ENCODE measurements at regions not wholly inside any gene's neighbourhood (a gene's known extent, or its start where the extent isn't known, plus 50 kb on each side); places are given as distances from the start of the nearest gene placed in this dataset.

DNA sequence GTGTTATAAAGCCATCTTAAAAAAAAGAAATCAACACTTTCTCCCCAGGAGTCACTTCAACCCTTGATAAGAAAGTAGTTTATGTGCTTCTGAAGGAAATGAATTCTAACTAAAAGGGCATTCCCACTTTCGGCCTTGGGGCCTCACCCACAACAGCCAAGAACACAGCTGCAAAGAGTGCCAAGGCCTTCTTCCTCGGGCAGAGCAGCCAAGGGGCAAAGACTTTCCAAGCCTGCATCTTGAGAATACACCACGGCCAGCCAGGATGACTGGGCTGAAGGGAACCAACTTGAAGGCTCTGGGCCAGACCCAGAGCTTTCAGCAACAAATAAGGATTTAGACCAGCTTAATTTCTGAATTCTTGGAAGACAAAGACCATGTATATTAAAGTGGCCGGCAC is 60.4 kb upstream of the FOXN3 start:
- DNase-seq (ENCODE audit: insufficient read length, low spot score, missing footprints) = peak; percentile 74
- Histone ChIP-seq H2AFZ (ENCODE audit: low read length) (no peak overlapping the region), H3K4me2 (ENCODE audit: insufficient read depth, low read length) (no peak overlapping the region), H3K36me3 (ENCODE audit: insufficient read depth, low read length) (no peaks in the 10 kb centered on the region), H3K9me3 (ENCODE audit: low read depth, low read length) (no peaks in the 10 kb centered on the region), H3K79me2 (ENCODE audit: insufficient read depth, low read length) (no peaks in the 10 kb centered on the region), H3K4me3 (ENCODE audit: insufficient read depth, low read length) (no peak overlapping the region), H3K27ac (ENCODE audit: low read depth, low read length) (no peak overlapping the region), H3K27me3 (ENCODE audit: insufficient read depth, low read length) (no peaks in the 10 kb centered on the region), H4K20me1 (ENCODE audit: insufficient read depth, low read length) (no peaks in the 10 kb centered on the region), H3K4me1 (ENCODE audit: insufficient read depth, low read length) (peaks cover 7% of the 10 kb centered on the region)
- TF ChIP-seq, protein P1, sequence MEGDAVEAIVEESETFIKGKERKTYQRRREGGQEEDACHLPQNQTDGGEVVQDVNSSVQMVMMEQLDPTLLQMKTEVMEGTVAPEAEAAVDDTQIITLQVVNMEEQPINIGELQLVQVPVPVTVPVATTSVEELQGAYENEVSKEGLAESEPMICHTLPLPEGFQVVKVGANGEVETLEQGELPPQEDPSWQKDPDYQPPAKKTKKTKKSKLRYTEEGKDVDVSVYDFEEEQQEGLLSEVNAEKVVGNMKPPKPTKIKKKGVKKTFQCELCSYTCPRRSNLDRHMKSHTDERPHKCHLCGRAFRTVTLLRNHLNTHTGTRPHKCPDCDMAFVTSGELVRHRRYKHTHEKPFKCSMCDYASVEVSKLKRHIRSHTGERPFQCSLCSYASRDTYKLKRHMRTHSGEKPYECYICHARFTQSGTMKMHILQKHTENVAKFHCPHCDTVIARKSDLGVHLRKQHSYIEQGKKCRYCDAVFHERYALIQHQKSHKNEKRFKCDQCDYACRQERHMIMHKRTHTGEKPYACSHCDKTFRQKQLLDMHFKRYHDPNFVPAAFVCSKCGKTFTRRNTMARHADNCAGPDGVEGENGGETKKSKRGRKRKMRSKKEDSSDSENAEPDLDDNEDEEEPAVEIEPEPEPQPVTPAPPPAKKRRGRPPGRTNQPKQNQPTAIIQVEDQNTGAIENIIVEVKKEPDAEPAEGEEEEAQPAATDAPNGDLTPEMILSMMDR (IDR thresholded peaks at IDR 0.05; ENCODE audit: extremely low read depth, low read depth, low read length) = no peak

DNA sequence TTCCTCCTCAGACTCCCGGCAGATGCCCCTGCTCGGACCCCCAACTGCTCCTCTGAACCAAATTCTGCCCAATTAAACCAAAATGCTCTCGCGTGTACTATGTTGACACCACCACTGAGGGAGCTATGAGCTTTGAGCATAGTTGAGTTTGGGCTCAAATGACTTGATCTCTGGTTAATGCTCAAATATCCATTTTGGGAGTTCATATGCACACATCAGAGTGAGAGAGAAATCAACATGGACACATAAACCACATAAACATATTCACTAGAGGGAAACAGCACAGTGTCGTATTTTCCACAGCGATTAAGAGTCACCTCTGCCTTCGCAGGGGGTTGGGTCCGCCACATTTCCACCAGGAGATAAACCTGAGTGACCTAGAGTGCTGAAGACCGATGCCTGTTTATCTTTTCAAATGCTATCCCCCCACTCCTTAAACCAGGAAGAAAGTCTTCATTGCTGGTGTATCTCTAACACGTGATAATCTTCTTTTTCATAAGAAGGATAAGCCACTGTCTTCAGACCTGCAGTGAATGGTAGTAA is 59.4 kb upstream of the FOXN3 start:
- Histone ChIP-seq H3K4me3 (ENCODE audit: insufficient read depth, low read length) (no peak overlapping the region), H3K4me2 (ENCODE audit: insufficient read depth, low read length) (no peak overlapping the region), H2AFZ (ENCODE audit: low read length) (no peak overlapping the region), H3K79me2 (ENCODE audit: insufficient read depth, low read length) (no peaks in the 10 kb centered on the region), H3K36me3 (ENCODE audit: insufficient read depth, low read length) (no peaks in the 10 kb centered on the region), H3K4me1 (ENCODE audit: insufficient read depth, low read length) (peaks cover 7% of the 10 kb centered on the region), H4K20me1 (ENCODE audit: insufficient read depth, low read length) (no peaks in the 10 kb centered on the region), H3K9me3 (ENCODE audit: low read depth, low read length) (no peaks in the 10 kb centered on the region), H3K27me3 (ENCODE audit: insufficient read depth, low read length) (no peaks in the 10 kb centered on the region), H3K27ac (ENCODE audit: low read depth, low read length) (no peak overlapping the region)
- no peak for DNase-seq (ENCODE audit: insufficient read length, low spot score, missing footprints)
- TF ChIP-seq, protein P1 (IDR thresholded peaks at IDR 0.05; ENCODE audit: extremely low read depth, low read depth, low read length) = no peak

DNA sequence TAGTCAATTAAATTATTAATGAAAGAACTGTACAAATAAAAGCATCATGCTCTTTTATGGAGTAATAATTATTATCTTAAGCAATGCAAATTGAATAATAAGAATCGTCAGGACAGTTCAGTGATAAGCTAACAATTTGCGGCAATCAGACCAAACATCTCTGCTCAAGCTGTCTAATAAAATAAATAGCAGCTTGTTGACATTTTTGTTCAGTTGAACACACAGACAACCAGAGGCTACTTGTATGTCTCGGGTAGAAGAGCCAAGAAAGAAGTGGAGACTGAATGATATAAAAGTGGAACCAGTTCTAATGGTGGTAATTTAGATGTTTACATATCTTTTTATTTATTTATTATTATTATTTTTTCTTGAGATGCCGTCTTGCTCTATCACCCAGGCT is 57.4 kb upstream of the FOXN3 start:
- DNase-seq (ENCODE audit: insufficient read length, low spot score, missing footprints) = no peak
- H3K36me3 ChIP-seq (ENCODE audit: insufficient read depth, low read length) = no peaks in the 10 kb centered on the region
- H3K79me2 ChIP-seq (ENCODE audit: insufficient read depth, low read length) = no peaks in the 10 kb centered on the region
- H3K4me3 ChIP-seq (ENCODE audit: insufficient read depth, low read length) = no peak overlapping the region
- peaks cover 7% of the 10 kb centered on the region for H3K4me1 ChIP-seq (ENCODE audit: insufficient read depth, low read length)
- H3K4me2 ChIP-seq (ENCODE audit: insufficient read depth, low read length) = no peak overlapping the region
- no peak overlapping the region for H2AFZ ChIP-seq (ENCODE audit: low read length)
- no peaks in the 10 kb centered on the region for H4K20me1 ChIP-seq (ENCODE audit: insufficient read depth, low read length)
- H3K9me3 ChIP-seq (ENCODE audit: low read depth, low read length) = no peaks in the 10 kb centered on the region
- TF ChIP-seq, protein P1 (IDR thresholded peaks at IDR 0.05; ENCODE audit: extremely low read depth, low read depth, low read length) = no peak
- no peak overlapping the region for H3K27ac ChIP-seq (ENCODE audit: low read depth, low read length)
- H3K27me3 ChIP-seq (ENCODE audit: insufficient read depth, low read length) = no peaks in the 10 kb centered on the region

DNA sequence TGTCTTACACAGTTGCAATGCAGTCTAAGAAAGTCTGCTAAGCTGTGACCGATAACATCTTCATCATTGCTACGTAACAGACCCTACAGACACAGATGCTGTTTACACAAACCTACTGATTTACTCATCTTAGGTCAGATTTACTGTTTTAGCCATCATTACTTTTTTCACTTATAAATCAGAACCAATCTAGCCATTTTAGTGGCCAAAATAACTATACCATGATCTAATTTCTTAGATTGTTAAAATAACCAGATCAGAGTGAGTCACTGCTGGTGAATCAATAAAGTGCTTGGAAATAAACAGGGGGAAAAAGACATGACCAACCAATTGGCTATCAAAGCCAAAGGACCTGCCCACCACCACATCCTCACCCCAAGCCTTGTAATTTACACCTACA is 57.0 kb upstream of the FOXN3 start:
- no peak for DNase-seq (ENCODE audit: insufficient read length, low spot score, missing footprints)
- Histone ChIP-seq H3K79me2 (ENCODE audit: insufficient read depth, low read length) (no peaks in the 10 kb centered on the region), H3K4me2 (ENCODE audit: insufficient read depth, low read length) (no peak overlapping the region), H3K9me3 (ENCODE audit: low read depth, low read length) (no peaks in the 10 kb centered on the region), H3K36me3 (ENCODE audit: insufficient read depth, low read length) (no peaks in the 10 kb centered on the region), H3K27me3 (ENCODE audit: insufficient read depth, low read length) (no peaks in the 10 kb centered on the region), H3K27ac (ENCODE audit: low read depth, low read length) (no peak overlapping the region), H4K20me1 (ENCODE audit: insufficient read depth, low read length) (no peaks in the 10 kb centered on the region), H3K4me1 (ENCODE audit: insufficient read depth, low read length) (peaks cover 7% of the 10 kb centered on the region), H2AFZ (ENCODE audit: low read length) (no peak overlapping the region), H3K4me3 (ENCODE audit: insufficient read depth, low read length) (no peak overlapping the region)
- TF ChIP-seq, protein P1 (IDR thresholded peaks at IDR 0.05; ENCODE audit: extremely low read depth, low read depth, low read length) = no peak

All from osteoblast (primary cell).